ENCODE measurements at regions not wholly inside any gene's neighbourhood (a gene's known extent, or its start where the extent isn't known, plus 50 kb on each side); places are given as distances from the start of the nearest gene placed in this dataset.

DNA sequence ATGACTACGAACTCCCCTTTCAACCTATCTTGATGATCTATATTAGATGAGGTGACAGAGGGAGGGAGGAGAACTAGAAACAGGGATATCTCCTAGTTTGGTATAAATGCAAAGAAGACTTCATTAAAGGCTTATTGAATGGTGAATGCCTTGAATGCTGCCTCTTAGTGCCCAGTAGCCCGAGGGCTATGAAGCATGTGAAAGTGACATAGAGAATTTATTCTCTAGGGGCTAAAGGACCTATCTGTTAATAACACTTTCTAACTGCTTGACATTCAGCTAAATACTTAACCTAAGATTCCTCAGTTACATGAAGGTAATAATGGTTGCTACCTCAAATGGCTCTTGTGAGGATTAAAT is 764.1 kb downstream of the LTN1 start:
- Histone ChIP-seq H3K27me3 (no peaks in the 10 kb centered on the region), H3K4me3 (no peak overlapping the region), H3K36me3 (no peaks in the 10 kb centered on the region), H3K27ac (no peak overlapping the region), H3K4me1 (no peaks in the 10 kb centered on the region), H3K9me3 (no peaks in the 10 kb centered on the region)
- WGBS, 2 donors (ENCODE audit: low coverage in 1 of 2) = 81 to 100% methylated on average over 2 of the region's 2 CpGs
- in situ Hi-C loops (cut with MboI; ENCODE audit: low pct_ligation_motif_present in 1 of 4, low pct_unique_long_range_greater_than_20kb in 1 of 4, low sequenced_read_pairs in 3 of 4) = no loop called here
- no peak for DNase-seq
- intact Hi-C loops (cut with DNase I; ENCODE audit: low total_unique reads) = no loop called here
- no peak for TF ChIP-seq EP300 (IDR thresholded peaks at IDR 0.05; ENCODE audit: low read depth)
- TF ChIP-seq, protein P1, sequence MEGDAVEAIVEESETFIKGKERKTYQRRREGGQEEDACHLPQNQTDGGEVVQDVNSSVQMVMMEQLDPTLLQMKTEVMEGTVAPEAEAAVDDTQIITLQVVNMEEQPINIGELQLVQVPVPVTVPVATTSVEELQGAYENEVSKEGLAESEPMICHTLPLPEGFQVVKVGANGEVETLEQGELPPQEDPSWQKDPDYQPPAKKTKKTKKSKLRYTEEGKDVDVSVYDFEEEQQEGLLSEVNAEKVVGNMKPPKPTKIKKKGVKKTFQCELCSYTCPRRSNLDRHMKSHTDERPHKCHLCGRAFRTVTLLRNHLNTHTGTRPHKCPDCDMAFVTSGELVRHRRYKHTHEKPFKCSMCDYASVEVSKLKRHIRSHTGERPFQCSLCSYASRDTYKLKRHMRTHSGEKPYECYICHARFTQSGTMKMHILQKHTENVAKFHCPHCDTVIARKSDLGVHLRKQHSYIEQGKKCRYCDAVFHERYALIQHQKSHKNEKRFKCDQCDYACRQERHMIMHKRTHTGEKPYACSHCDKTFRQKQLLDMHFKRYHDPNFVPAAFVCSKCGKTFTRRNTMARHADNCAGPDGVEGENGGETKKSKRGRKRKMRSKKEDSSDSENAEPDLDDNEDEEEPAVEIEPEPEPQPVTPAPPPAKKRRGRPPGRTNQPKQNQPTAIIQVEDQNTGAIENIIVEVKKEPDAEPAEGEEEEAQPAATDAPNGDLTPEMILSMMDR (IDR thresholded peaks at IDR 0.05) = no peak
- no peak for TF ChIP-seq POLR2AphosphoS5 (IDR thresholded peaks at IDR 0.05)
- TF ChIP-seq POLR2A (IDR thresholded peaks at IDR 0.05) = no peak

DNA sequence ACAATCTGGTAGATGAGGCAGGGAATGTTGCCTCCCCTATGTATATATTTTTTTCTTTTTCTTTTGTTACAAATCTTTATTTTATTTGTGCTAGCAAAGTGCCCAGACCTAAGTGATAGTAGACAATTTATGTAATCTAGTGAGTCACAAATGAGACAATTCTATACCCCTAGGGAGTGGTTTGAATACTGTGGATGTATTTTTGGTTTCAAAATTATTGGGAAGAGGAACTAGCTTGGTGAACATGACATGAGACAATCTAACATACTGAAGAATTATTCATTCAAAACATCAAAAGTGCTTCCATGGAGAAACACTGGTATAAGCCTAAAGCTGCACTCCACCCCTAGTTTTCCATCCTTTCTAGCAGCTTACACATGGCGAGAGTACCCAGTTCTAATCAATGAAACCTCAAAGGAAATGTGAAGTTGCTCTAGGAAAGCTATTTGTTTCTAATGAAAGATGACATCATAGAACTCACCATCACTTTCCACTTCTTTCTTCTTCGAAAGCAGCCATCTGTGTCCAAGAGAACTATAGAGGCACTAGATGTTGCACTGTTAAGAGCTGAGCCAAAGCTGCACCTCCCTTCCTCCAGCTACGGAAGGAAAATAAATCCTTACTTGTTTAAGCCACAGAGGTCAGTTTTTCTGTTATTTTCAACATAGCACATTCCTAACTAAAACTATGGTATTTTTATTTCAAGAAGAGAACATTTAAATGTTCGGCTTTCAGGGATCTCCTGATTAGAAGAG is 764.6 kb downstream of the LTN1 start:
- in situ Hi-C loops (cut with MboI; ENCODE audit: low pct_ligation_motif_present in 1 of 4, low pct_unique_long_range_greater_than_20kb in 1 of 4, low sequenced_read_pairs in 3 of 4) = no loop called here
- no peak for DNase-seq
- Histone ChIP-seq H3K4me1 (no peaks in the 10 kb centered on the region), H3K36me3 (no peaks in the 10 kb centered on the region), H3K9me3 (no peaks in the 10 kb centered on the region), H3K27me3 (no peaks in the 10 kb centered on the region), H3K27ac (no peak overlapping the region), H3K4me3 (no peak overlapping the region)
- intact Hi-C loops (cut with DNase I; ENCODE audit: low total_unique reads) = no loop called here
- WGBS, 2 donors (ENCODE audit: low coverage in 1 of 2) = 68 to 75% methylated on average over 4 of the region's 4 CpGs
- TF ChIP-seq, protein P1 (IDR thresholded peaks at IDR 0.05) = no peak
- no peak for TF ChIP-seq POLR2AphosphoS5 (IDR thresholded peaks at IDR 0.05)
- TF ChIP-seq EP300 (IDR thresholded peaks at IDR 0.05; ENCODE audit: low read depth) = no peak
- no peak for TF ChIP-seq POLR2A (IDR thresholded peaks at IDR 0.05)

DNA sequence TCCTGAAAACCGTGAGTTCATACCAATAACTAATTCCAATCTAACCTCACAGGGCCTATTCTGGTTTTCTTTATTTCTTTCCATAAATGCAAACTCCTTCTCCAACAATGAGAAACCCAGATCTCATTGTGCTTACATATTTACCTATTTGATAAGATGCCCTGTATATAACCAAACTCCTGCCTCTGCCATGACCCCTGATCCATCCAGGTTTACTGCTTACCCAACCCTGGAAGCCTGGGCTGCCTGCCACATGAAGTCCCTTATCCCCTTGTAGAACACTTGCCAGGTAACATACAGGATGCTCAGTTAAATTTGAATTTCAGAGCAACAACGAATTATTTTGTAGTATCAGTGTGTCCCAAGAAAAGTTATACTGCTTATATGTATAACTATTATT is 766.1 kb downstream of the LTN1 start:
- WGBS, 2 donors (ENCODE audit: low coverage in 1 of 2) = 50 to 62% methylated on average over 2 of the region's 2 CpGs
- DNase-seq = no peak
- H3K27me3 ChIP-seq = no peaks in the 10 kb centered on the region
- H3K36me3 ChIP-seq = no peaks in the 10 kb centered on the region
- in situ Hi-C loops (cut with MboI; ENCODE audit: low pct_ligation_motif_present in 1 of 4, low pct_unique_long_range_greater_than_20kb in 1 of 4, low sequenced_read_pairs in 3 of 4) = no loop called here
- no peak overlapping the region for H3K27ac ChIP-seq
- H3K4me3 ChIP-seq = no peak overlapping the region
- no peaks in the 10 kb centered on the region for H3K4me1 ChIP-seq
- TF ChIP-seq POLR2AphosphoS5 (IDR thresholded peaks at IDR 0.05) = no peak
- TF ChIP-seq, protein P1 (IDR thresholded peaks at IDR 0.05) = no peak
- H3K9me3 ChIP-seq = no peaks in the 10 kb centered on the region
- intact Hi-C loops (cut with DNase I; ENCODE audit: low total_unique reads) = no loop called here

DNA sequence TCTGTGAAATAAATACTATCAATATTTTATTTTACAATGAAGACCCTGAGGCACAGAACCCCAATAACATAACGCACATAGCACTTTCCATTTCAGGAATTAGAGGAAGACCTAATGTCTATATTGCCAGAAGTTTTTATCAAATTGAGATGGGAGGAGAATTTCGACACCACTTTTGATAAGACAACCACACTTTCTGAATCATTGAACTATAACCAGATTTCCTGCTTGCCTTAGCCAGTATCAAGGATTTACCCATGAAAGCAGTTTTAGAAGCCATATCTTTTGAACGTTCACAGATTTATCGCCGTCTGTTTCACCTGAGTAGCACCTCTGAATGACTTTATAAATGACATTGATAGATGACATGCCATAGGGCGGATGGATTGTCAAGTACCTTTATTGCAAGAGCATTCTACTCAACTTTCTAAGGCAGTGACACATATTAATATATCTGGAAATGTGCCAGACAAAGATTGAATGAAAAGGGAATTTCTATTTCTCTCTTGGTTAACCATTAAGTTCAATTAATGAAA is 768.4 kb downstream of the LTN1 start:
- no peaks in the 10 kb centered on the region for H3K27me3 ChIP-seq
- no peak overlapping the region for H3K4me3 ChIP-seq
- H3K4me1 ChIP-seq = no peaks in the 10 kb centered on the region
- intact Hi-C loops (cut with DNase I; ENCODE audit: low total_unique reads) (no loop called here), in situ Hi-C loops (cut with MboI; ENCODE audit: low pct_ligation_motif_present in 1 of 4, low pct_unique_long_range_greater_than_20kb in 1 of 4, low sequenced_read_pairs in 3 of 4) (no loop called here)
- H3K27ac ChIP-seq = no peak overlapping the region
- no peaks in the 10 kb centered on the region for H3K9me3 ChIP-seq
- no peak for DNase-seq
- TF ChIP-seq POLR2A (IDR thresholded peaks at IDR 0.05) = no peak
- no peak for TF ChIP-seq POLR2AphosphoS5 (IDR thresholded peaks at IDR 0.05)
- TF ChIP-seq EP300 (IDR thresholded peaks at IDR 0.05; ENCODE audit: low read depth) = no peak
- TF ChIP-seq, protein P1 (IDR thresholded peaks at IDR 0.05) = no peak
- H3K36me3 ChIP-seq = no peaks in the 10 kb centered on the region
- 81 to 90% methylated on average over 6 of the region's 6 CpGs for WGBS, 2 donors (ENCODE audit: low coverage in 1 of 2)

Data from transverse colon (tissue), 4 donors.